ENCODE measurements at regions not wholly inside any gene's neighbourhood (a gene's known extent, or its start where the extent isn't known, plus 50 kb on each side); places are given as distances from the start of the nearest gene placed in this dataset.

DNA sequence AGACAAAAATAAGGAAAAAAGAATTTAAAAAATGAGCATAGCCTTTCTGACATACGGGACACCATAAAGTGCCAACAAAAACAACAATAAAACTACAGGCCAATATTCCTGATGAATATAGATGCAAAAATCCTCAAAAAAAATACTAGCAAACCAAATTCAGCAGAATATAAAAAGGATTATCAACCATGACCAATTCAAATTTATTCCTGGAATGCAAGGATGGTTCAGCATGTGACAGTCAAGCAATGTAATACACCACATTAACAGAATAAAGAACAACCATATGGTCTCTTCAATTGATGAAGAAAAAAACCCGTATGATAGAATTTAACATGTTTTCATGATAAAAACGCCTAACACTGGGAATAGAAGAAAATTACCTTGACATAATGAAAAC, 341.7 kb downstream of the PYDC2 start:
- TF ChIP-seq, protein P1, sequence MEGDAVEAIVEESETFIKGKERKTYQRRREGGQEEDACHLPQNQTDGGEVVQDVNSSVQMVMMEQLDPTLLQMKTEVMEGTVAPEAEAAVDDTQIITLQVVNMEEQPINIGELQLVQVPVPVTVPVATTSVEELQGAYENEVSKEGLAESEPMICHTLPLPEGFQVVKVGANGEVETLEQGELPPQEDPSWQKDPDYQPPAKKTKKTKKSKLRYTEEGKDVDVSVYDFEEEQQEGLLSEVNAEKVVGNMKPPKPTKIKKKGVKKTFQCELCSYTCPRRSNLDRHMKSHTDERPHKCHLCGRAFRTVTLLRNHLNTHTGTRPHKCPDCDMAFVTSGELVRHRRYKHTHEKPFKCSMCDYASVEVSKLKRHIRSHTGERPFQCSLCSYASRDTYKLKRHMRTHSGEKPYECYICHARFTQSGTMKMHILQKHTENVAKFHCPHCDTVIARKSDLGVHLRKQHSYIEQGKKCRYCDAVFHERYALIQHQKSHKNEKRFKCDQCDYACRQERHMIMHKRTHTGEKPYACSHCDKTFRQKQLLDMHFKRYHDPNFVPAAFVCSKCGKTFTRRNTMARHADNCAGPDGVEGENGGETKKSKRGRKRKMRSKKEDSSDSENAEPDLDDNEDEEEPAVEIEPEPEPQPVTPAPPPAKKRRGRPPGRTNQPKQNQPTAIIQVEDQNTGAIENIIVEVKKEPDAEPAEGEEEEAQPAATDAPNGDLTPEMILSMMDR (IDR thresholded peaks at IDR 0.05): no peak
- TF ChIP-seq POLR2A (IDR thresholded peaks at IDR 0.05): no peak
- TF ChIP-seq EP300 (IDR thresholded peaks at IDR 0.05; ENCODE audit: low read depth): no peak

Data from transverse colon (tissue), 3 donors.